Uterus (tissue), 3 donors: ENCODE measurements at regions not wholly inside any gene's neighbourhood (a gene's known extent, or its start where the extent isn't known, plus 50 kb on each side); places are given as distances from the start of the nearest gene placed in this dataset.

ENCODE experiments used
- DNase-seq, 2 donors: peaks; one replicate each; pipeline ENCODE4 v3.0.0-alpha.2; 2019 to 2020
- H3K27ac ChIP-seq, 2 donors: fragments of 200-600 bp; sonication (generic); 1 replicate in 1 of 2; 2 replicates in 1 of 2; pipeline ENCODE4 v1.5.1; 2016 to 2018
- H3K27me3 ChIP-seq, 2 donors: fragments of 200-600 bp; sonication (generic); one replicate each; pipeline ENCODE4 v1.5.1; 2018 to 2019; ENCODE audit warnings: control low read depth in 1 of 2
- H3K36me3 ChIP-seq, 2 donors: fragments of 200-600 bp; sonication (generic); one replicate each; pipeline ENCODE4 v1.5.1; 2019; ENCODE audit warnings: control low read depth in 1 of 2
- H3K4me1 ChIP-seq, 2 donors: fragments of 200-600 bp; sonication (generic); one replicate each; pipeline ENCODE4 v1.5.1; 2018 to 2019; ENCODE audit warnings: control low read depth in 1 of 2
- H3K4me3 ChIP-seq, 2 donors: fragments of 200-600 bp; sonication (generic); 1 replicate in 1 of 2; 2 replicates in 1 of 2; pipeline ENCODE4 v1.5.1; 2018 to 2019; ENCODE audit warnings: mild to moderate bottlenecking in 1 of 2
- H3K9me3 ChIP-seq, 2 donors: fragments of 200-600 bp; sonication (generic); one replicate each; pipeline ENCODE4 v1.5.1; 2019; ENCODE audit warnings: control low read depth in 1 of 2
- CTCF ChIP-seq, 4 experiments: fragments of 200-600 bp in 2 of 4; fragments of 450-650 bp in 2 of 4; sonication (generic) in 2 of 4; IDR thresholded peaks; one replicate each; pipeline ENCODE4 v1.5.1; 2016 to 2019; ENCODE audit warnings: antibody characterized with exemption in 4 of 4, mild to moderate bottlenecking in 2 of 4, moderate library complexity in 1 of 4
- POLR2A ChIP-seq, 2 donors: fragments of 450-650 bp; IDR thresholded peaks; one replicate each; pipeline ENCODE4 v1.6.1; 2016; ENCODE audit warnings: antibody characterized with exemption in 2 of 2, mild to moderate bottlenecking in 1 of 2, moderate library complexity in 1 of 2
- intact Hi-C: fragments of 100-400 bp; cut with DNase I; formaldehyde crosslinking; loops from one replicate; pipeline ENCODE4 v1.15.1; 2023; ENCODE audit warnings: low total_unique reads
- donor health status: DM: yes; HTN: yes; CAD: no.

- TF ChIP-seq CTCF (IDR thresholded peaks at IDR 0.05) (no peak), POLR2A (IDR thresholded peaks at IDR 0.05) (no peak)
- H3K4me3 ChIP-seq, result no peak overlapping the region
- no peaks in the 10 kb centered on the region for H3K9me3 ChIP-seq
- H3K4me1 ChIP-seq, result no peaks in the 10 kb centered on the region
- intact Hi-C loops, result no loop called here
- no peaks in the 10 kb centered on the region for H3K36me3 ChIP-seq
- H3K27ac ChIP-seq, result no peak overlapping the region
- no peaks in the 10 kb centered on the region for H3K27me3 ChIP-seq
- DNase-seq, result no peak
Observed at GRCh38 chr5:167155387-167156005, 1135.9 kb upstream of the WWC1 start.

- Histone ChIP-seq H3K4me3 (no peak overlapping the region), H3K9me3 (no peaks in the 10 kb centered on the region), H3K36me3 (no peaks in the 10 kb centered on the region), H3K27ac (no peak overlapping the region), H3K4me1 (no peaks in the 10 kb centered on the region), H3K27me3 (no peaks in the 10 kb centered on the region)
- no peak for TF ChIP-seq POLR2A (IDR thresholded peaks at IDR 0.05)
- TF ChIP-seq CTCF (IDR thresholded peaks at IDR 0.05), result no peak
- DNase-seq, result no peak
- intact Hi-C loops, result no loop called here
Observed at GRCh38 chr5:167156446-167156845, 1135.0 kb upstream of the WWC1 start.

GRCh38 chr5:167158588-167158987 lies 1132.9 kb upstream of the WWC1 start:
- TF ChIP-seq CTCF (IDR thresholded peaks at IDR 0.05) (no peak), POLR2A (IDR thresholded peaks at IDR 0.05) (no peak)
- H3K36me3 ChIP-seq, result no peaks in the 10 kb centered on the region
- no peak overlapping the region for H3K4me3 ChIP-seq
- no peak for DNase-seq
- H3K4me1 ChIP-seq, result no peaks in the 10 kb centered on the region
- H3K27me3 ChIP-seq, result no peaks in the 10 kb centered on the region
- no peak overlapping the region for H3K27ac ChIP-seq
- no peaks in the 10 kb centered on the region for H3K9me3 ChIP-seq
- intact Hi-C loops, result no loop called here

- TF ChIP-seq POLR2A (IDR thresholded peaks at IDR 0.05) (no peak), CTCF (IDR thresholded peaks at IDR 0.05) (no peak)
- Histone ChIP-seq H3K36me3 (no peaks in the 10 kb centered on the region), H3K9me3 (no peaks in the 10 kb centered on the region), H3K27ac (no peak overlapping the region), H3K4me3 (no peak overlapping the region), H3K27me3 (no peaks in the 10 kb centered on the region), H3K4me1 (no peaks in the 10 kb centered on the region)
- intact Hi-C loops, result no loop called here
- no peak for DNase-seq
Observed at GRCh38 chr5:167160388-167160787, 1131.1 kb upstream of the WWC1 start.

- DNase-seq, result no peak
- H3K27me3 ChIP-seq, result no peaks in the 10 kb centered on the region
- no peaks in the 10 kb centered on the region for H3K36me3 ChIP-seq
- intact Hi-C loops, result no loop called here
- H3K4me3 ChIP-seq, result no peak overlapping the region
- TF ChIP-seq CTCF (IDR thresholded peaks at IDR 0.05) (no peak), POLR2A (IDR thresholded peaks at IDR 0.05) (no peak)
- no peak overlapping the region for H3K27ac ChIP-seq
- H3K4me1 ChIP-seq, result no peaks in the 10 kb centered on the region
- H3K9me3 ChIP-seq, result no peaks in the 10 kb centered on the region
Observed at GRCh38 chr5:167166696-167167095, 1124.7 kb upstream of the WWC1 start.
